SK-N-SH (cell line): ENCODE measurements at regions not wholly inside any gene's neighbourhood (a gene's known extent, or its start where the extent isn't known, plus 50 kb on each side); places are given as distances from the start of the nearest gene placed in this dataset.

ENCODE experiments used
- NFIC ChIP-seq: IDR thresholded peaks from 2 replicates; pipeline ENCODE4 v1.4.0; 2012; ENCODE audit warnings: borderline replicate concordance
- RFX5 ChIP-seq: IDR thresholded peaks from 2 replicates; pipeline ENCODE4 v1.6.1; 2012; ENCODE audit warnings: mild to moderate bottlenecking, improper control_type of control experiment, low read length
- TEAD4 ChIP-seq: IDR thresholded peaks from 2 replicates; pipeline ENCODE4 v1.4.0; 2012; ENCODE audit warnings: mild to moderate bottlenecking, borderline replicate concordance; ENCODE audit not compliant: insufficient read depth
- TF ChIP-seq, protein P1 (sequence below): fragments of 200-600 bp; sonication (generic); IDR thresholded peaks from 2 replicates; pipeline ENCODE4 v1.6.1; 2017; ENCODE audit warnings: antibody characterized with exemption, mild to moderate bottlenecking, moderate library complexity
- TF ChIP-seq, protein P2 (sequence below): fragments of 150-350 bp; IDR thresholded peaks from 2 replicates; pipeline ENCODE4 v1.6.1; 2016; ENCODE audit warnings: mild to moderate bottlenecking, low read depth, low read length

DNA sequence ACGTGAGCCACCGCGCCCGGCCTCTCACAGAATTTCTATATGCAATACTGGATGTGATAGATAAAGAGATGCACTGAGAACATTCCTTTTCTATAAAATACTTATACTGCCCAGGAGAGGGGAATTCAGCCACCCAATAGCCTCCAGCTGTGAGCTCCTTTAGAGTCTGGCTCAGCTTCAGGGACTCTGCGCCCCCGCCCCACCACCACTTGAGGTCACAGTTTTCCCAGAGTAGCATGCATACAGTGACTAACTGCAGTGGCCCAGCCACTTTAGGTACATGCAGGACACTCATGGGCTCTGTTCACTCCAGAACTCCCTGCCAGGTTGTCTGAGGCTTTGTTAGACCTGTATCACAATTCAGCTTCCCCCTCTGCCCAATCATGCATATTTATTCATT lies 144.4 kb upstream of the TET2 start:
- TF ChIP-seq, protein P1, sequence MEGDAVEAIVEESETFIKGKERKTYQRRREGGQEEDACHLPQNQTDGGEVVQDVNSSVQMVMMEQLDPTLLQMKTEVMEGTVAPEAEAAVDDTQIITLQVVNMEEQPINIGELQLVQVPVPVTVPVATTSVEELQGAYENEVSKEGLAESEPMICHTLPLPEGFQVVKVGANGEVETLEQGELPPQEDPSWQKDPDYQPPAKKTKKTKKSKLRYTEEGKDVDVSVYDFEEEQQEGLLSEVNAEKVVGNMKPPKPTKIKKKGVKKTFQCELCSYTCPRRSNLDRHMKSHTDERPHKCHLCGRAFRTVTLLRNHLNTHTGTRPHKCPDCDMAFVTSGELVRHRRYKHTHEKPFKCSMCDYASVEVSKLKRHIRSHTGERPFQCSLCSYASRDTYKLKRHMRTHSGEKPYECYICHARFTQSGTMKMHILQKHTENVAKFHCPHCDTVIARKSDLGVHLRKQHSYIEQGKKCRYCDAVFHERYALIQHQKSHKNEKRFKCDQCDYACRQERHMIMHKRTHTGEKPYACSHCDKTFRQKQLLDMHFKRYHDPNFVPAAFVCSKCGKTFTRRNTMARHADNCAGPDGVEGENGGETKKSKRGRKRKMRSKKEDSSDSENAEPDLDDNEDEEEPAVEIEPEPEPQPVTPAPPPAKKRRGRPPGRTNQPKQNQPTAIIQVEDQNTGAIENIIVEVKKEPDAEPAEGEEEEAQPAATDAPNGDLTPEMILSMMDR = no peak
- no peak for TF ChIP-seq TEAD4
- no peak for TF ChIP-seq NFIC
- TF ChIP-seq, protein P2, sequence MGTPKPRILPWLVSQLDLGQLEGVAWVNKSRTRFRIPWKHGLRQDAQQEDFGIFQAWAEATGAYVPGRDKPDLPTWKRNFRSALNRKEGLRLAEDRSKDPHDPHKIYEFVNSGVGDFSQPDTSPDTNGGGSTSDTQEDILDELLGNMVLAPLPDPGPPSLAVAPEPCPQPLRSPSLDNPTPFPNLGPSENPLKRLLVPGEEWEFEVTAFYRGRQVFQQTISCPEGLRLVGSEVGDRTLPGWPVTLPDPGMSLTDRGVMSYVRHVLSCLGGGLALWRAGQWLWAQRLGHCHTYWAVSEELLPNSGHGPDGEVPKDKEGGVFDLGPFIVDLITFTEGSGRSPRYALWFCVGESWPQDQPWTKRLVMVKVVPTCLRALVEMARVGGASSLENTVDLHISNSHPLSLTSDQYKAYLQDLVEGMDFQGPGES = no peak
- TF ChIP-seq RFX5 = no peak
